Liver (tissue), 8 donors: ENCODE measurements at regions not wholly inside any gene's neighbourhood (a gene's known extent, or its start where the extent isn't known, plus 50 kb on each side); places are given as distances from the start of the nearest gene placed in this dataset.

Experiments
- DNase-seq: peaks from one replicate; pipeline ENCODE4 v3.0.0-alpha.2; 2017; ENCODE audit warnings: low spot score
- H3K27ac ChIP-seq, 2 donors: one replicate each; pipeline ENCODE4 v1.7.0; 2013; ENCODE audit warnings: inconsistent platforms in 2 of 2, low read length in 2 of 2, control low read depth in 1 of 2, low read depth in 1 of 2, mild to moderate bottlenecking in 1 of 2
- H3K27me3 ChIP-seq, 4 donors: one replicate each; pipeline versions ENCODE4 v1.6.1 to v1.7.0; 2013; ENCODE audit warnings: low read length in 3 of 4, inconsistent platforms in 1 of 4, mild to moderate bottlenecking in 1 of 4, moderate library complexity in 1 of 4; ENCODE audit not compliant: control insufficient read depth in 4 of 4, insufficient read depth in 4 of 4
- H3K36me3 ChIP-seq, 4 donors: one replicate each; pipeline versions ENCODE4 v1.6.1 to v1.7.0; 2013; ENCODE audit warnings: low read length in 3 of 4, mild to moderate bottlenecking in 3 of 4, low read depth in 1 of 4, moderate library complexity in 1 of 4; ENCODE audit not compliant: control insufficient read depth in 4 of 4, insufficient read depth in 3 of 4
- H3K4me1 ChIP-seq, 4 donors: one replicate each; pipeline versions ENCODE4 v1.6.1 to v1.7.0; 2013; ENCODE audit warnings: low read length in 3 of 4, mild to moderate bottlenecking in 3 of 4, moderate library complexity in 1 of 4; ENCODE audit not compliant: control insufficient read depth in 4 of 4, insufficient read depth in 4 of 4
- H3K4me3 ChIP-seq, 3 donors: one replicate each; pipeline versions ENCODE4 v1.6.1 to v1.7.0; 2013; ENCODE audit warnings: low read length in 3 of 3, control low read depth in 1 of 3, low read depth in 1 of 3, mild to moderate bottlenecking in 1 of 3
- H3K9ac ChIP-seq, 2 donors: one replicate each; pipeline ENCODE4 v1.7.0; 2013; ENCODE audit warnings: low read length in 2 of 2, mild to moderate bottlenecking in 2 of 2, moderate library complexity in 2 of 2, control low read depth in 1 of 2, low read depth in 1 of 2
- H3K9me3 ChIP-seq, 4 donors: one replicate each; pipeline versions ENCODE4 v1.6.1 to v1.7.0; 2013; ENCODE audit warnings: low read length in 3 of 4; ENCODE audit not compliant: control insufficient read depth in 4 of 4
- EGR1 ChIP-seq, 2 donors: IDR thresholded peaks; 2 replicates each; pipeline ENCODE4 v1.6.1; 2016 to 2018; ENCODE audit warnings: antibody characterized with exemption in 2 of 2, low read depth in 2 of 2
- FOXA1 ChIP-seq: IDR thresholded peaks from 2 replicates; pipeline ENCODE4 v1.6.1; 2016; ENCODE audit warnings: antibody characterized with exemption
- FOXA2 ChIP-seq: IDR thresholded peaks from 2 replicates; pipeline ENCODE4 v1.6.1; 2016; ENCODE audit warnings: antibody characterized with exemption
- GABPA ChIP-seq, 2 donors: IDR thresholded peaks in 1 of 2; conservative IDR thresholded peaks in 1 of 2; 2 replicates each; pipeline ENCODE4 v1.6.1; 2016; ENCODE audit warnings: antibody characterized with exemption in 2 of 2, mild to moderate bottlenecking in 1 of 2, moderate library complexity in 1 of 2
- HNF4A ChIP-seq, 2 donors: conservative IDR thresholded peaks; 2 replicates each; pipeline ENCODE4 v1.6.1; 2016; ENCODE audit warnings: antibody characterized with exemption in 2 of 2, mild to moderate bottlenecking in 2 of 2
- HNF4G ChIP-seq: IDR thresholded peaks from 2 replicates; pipeline ENCODE4 v1.6.1; 2016; ENCODE audit warnings: antibody characterized with exemption
- JUND ChIP-seq, 2 donors: IDR thresholded peaks; 2 replicates each; pipeline ENCODE4 v1.6.1; 2016; ENCODE audit warnings: antibody characterized with exemption in 2 of 2
- NR2F2 ChIP-seq: IDR thresholded peaks from 2 replicates; pipeline ENCODE4 v1.6.1; 2016; ENCODE audit warnings: antibody characterized with exemption
- RAD21 ChIP-seq, 2 donors: IDR thresholded peaks; 2 replicates each; pipeline ENCODE4 v1.6.1; 2016; ENCODE audit warnings: antibody characterized with exemption in 2 of 2, mild to moderate bottlenecking in 2 of 2
- RXRA ChIP-seq, 2 donors: IDR thresholded peaks; 2 replicates each; pipeline ENCODE4 v1.6.1; 2017 to 2018; ENCODE audit warnings: antibody characterized with exemption in 2 of 2, mild to moderate bottlenecking in 1 of 2
- SP1 ChIP-seq: IDR thresholded peaks from 2 replicates; pipeline ENCODE4 v1.6.1; 2018; ENCODE audit warnings: antibody characterized with exemption, mild to moderate bottlenecking
- TAF1 ChIP-seq: conservative IDR thresholded peaks from 2 replicates; pipeline ENCODE4 v1.6.1; 2016; ENCODE audit warnings: antibody characterized with exemption, mild to moderate bottlenecking
- YY1 ChIP-seq: IDR thresholded peaks from 2 replicates; pipeline ENCODE4 v1.6.1; 2016; ENCODE audit warnings: antibody characterized with exemption, mild to moderate bottlenecking
- WGBS: extraction: QIAGEN DNeasy Blood & Tissue Kit; methylation state at CpG from one replicate; pipeline ENCODE4 v1.1.7; 2013; 5-methylcytosine and 5-hydroxymethylcytosine counted together
- TF ChIP-seq, protein P1 (sequence below): IDR thresholded peaks from 2 replicates; pipeline ENCODE4 v1.6.1; 2016; ENCODE audit warnings: antibody characterized with exemption
- TF ChIP-seq, protein P2 (sequence below): IDR thresholded peaks from 2 replicates; pipeline ENCODE4 v1.6.1; 2016; ENCODE audit warnings: antibody characterized with exemption
- TF ChIP-seq, protein P3 (sequence below): IDR thresholded peaks from 2 replicates; pipeline ENCODE4 v1.6.1; 2016; ENCODE audit warnings: antibody characterized with exemption, mild to moderate bottlenecking
- TF ChIP-seq, protein P4 (sequence below): fragments of 150-350 bp; IDR thresholded peaks from 2 replicates; pipeline ENCODE4 v1.5.1; 2017; ENCODE audit warnings: improper control_type of control experiment, low read depth, low read length; ENCODE audit not compliant: missing input control
- TF ChIP-seq, protein P5 (sequence below): IDR thresholded peaks from 2 replicates; pipeline ENCODE4 v1.6.1; 2016; ENCODE audit warnings: antibody characterized with exemption
- donor health status: healthy.
- donor health status: healthy.
- donor health status: healthy.
- donor health status: healthy.
- donor health status: healthy.

DNA sequence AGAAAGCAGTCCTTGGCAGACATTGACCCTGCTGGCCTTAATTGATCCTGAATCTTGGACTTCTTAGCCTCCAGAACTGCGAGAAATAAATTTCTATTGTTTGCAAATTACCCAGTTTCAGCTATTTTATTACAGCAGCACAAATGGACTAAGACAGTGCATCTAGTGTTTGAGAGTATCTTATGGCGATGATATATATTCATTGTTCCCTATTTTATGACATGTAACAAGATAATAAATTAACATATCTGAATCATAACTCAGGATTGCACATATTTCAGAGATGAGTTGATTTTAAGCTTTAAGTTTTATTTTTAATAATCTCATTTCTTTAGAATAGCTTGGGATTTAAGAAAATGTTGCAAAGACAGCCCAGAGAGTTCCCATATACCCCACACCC lies 167.4 kb upstream of the FOXG1 start:
- no peaks in the 10 kb centered on the region for H3K9me3 ChIP-seq
- 63% methylated on average over 2 of the region's 2 CpGs for WGBS
- no peak overlapping the region for H3K9ac ChIP-seq
- H3K36me3 ChIP-seq: no peaks in the 10 kb centered on the region
- H3K4me3 ChIP-seq: no peak overlapping the region
- H3K27me3 ChIP-seq: no peaks in the 10 kb centered on the region
- TF ChIP-seq EGR1 (IDR thresholded peaks at IDR 0.05; ENCODE audit: low read depth in 2 of 2): no peak
- no peak for TF ChIP-seq HNF4A (conservative IDR thresholded peaks at IDR 0.05)
- no peak for TF ChIP-seq GABPA (IDR thresholded peaks at IDR 0.05 in 1 of 2, conservative IDR thresholded peaks at IDR 0.05 in 1 of 2)
- TF ChIP-seq TAF1: no peak
- TF ChIP-seq RXRA (IDR thresholded peaks at IDR 0.05): no peak
- TF ChIP-seq RAD21 (IDR thresholded peaks at IDR 0.05): no peak
- no peak for TF ChIP-seq FOXA2
- no peak for TF ChIP-seq YY1
- TF ChIP-seq JUND (IDR thresholded peaks at IDR 0.05): no peak
- TF ChIP-seq, protein P1, sequence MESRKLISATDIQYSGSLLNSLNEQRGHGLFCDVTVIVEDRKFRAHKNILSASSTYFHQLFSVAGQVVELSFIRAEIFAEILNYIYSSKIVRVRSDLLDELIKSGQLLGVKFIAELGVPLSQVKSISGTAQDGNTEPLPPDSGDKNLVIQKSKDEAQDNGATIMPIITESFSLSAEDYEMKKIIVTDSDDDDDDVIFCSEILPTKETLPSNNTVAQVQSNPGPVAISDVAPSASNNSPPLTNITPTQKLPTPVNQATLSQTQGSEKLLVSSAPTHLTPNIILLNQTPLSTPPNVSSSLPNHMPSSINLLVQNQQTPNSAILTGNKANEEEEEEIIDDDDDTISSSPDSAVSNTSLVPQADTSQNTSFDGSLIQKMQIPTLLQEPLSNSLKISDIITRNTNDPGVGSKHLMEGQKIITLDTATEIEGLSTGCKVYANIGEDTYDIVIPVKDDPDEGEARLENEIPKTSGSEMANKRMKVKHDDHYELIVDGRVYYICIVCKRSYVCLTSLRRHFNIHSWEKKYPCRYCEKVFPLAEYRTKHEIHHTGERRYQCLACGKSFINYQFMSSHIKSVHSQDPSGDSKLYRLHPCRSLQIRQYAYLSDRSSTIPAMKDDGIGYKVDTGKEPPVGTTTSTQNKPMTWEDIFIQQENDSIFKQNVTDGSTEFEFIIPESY: no peak
- TF ChIP-seq FOXA1: no peak
- TF ChIP-seq, protein P2, sequence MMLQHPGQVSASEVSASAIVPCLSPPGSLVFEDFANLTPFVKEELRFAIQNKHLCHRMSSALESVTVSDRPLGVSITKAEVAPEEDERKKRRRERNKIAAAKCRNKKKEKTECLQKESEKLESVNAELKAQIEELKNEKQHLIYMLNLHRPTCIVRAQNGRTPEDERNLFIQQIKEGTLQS: no peak
- H3K27ac ChIP-seq: no peak overlapping the region
- no peak for DNase-seq
- H3K4me1 ChIP-seq: no peaks in the 10 kb centered on the region

DNA sequence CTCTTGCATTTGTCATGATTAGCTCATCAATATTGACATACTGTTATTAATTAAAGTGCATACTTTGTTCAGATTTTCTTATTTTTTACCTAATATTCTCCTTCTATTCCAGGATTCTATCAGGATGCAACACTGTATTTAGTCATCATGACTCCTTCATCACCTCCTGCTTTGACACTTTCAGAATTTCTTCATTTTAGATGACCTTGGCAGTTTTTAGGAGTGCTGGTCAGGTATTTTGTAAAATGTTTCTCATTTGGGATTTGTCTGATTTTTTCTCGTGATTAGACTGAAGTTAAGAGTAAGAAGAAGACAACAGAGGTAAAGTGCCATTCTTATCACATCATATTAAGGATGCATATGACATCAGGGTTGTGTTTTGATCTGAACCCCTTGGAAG lies 167.0 kb upstream of the FOXG1 start:
- Histone ChIP-seq H3K9me3 (no peaks in the 10 kb centered on the region), H3K27me3 (peaks cover 0 to under 1% (median 0%) of the 10 kb centered on the region in 4 donors), H3K27ac (no peak overlapping the region), H3K4me1 (no peaks in the 10 kb centered on the region), H3K4me3 (no peak overlapping the region), H3K36me3 (no peaks in the 10 kb centered on the region), H3K9ac (no peak overlapping the region)
- TF ChIP-seq, protein P1: no peak
- TF ChIP-seq RXRA (IDR thresholded peaks at IDR 0.05): no peak
- TF ChIP-seq, protein P3, sequence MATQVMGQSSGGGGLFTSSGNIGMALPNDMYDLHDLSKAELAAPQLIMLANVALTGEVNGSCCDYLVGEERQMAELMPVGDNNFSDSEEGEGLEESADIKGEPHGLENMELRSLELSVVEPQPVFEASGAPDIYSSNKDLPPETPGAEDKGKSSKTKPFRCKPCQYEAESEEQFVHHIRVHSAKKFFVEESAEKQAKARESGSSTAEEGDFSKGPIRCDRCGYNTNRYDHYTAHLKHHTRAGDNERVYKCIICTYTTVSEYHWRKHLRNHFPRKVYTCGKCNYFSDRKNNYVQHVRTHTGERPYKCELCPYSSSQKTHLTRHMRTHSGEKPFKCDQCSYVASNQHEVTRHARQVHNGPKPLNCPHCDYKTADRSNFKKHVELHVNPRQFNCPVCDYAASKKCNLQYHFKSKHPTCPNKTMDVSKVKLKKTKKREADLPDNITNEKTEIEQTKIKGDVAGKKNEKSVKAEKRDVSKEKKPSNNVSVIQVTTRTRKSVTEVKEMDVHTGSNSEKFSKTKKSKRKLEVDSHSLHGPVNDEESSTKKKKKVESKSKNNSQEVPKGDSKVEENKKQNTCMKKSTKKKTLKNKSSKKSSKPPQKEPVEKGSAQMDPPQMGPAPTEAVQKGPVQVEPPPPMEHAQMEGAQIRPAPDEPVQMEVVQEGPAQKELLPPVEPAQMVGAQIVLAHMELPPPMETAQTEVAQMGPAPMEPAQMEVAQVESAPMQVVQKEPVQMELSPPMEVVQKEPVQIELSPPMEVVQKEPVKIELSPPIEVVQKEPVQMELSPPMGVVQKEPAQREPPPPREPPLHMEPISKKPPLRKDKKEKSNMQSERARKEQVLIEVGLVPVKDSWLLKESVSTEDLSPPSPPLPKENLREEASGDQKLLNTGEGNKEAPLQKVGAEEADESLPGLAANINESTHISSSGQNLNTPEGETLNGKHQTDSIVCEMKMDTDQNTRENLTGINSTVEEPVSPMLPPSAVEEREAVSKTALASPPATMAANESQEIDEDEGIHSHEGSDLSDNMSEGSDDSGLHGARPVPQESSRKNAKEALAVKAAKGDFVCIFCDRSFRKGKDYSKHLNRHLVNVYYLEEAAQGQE: no peak
- TF ChIP-seq EGR1 (IDR thresholded peaks at IDR 0.05; ENCODE audit: low read depth in 2 of 2): no peak
- TF ChIP-seq HNF4G: no peak
- TF ChIP-seq JUND (IDR thresholded peaks at IDR 0.05): no peak
- TF ChIP-seq GABPA (IDR thresholded peaks at IDR 0.05 in 1 of 2, conservative IDR thresholded peaks at IDR 0.05 in 1 of 2): no peak
- TF ChIP-seq, protein P2: no peak
- TF ChIP-seq, protein P4, sequence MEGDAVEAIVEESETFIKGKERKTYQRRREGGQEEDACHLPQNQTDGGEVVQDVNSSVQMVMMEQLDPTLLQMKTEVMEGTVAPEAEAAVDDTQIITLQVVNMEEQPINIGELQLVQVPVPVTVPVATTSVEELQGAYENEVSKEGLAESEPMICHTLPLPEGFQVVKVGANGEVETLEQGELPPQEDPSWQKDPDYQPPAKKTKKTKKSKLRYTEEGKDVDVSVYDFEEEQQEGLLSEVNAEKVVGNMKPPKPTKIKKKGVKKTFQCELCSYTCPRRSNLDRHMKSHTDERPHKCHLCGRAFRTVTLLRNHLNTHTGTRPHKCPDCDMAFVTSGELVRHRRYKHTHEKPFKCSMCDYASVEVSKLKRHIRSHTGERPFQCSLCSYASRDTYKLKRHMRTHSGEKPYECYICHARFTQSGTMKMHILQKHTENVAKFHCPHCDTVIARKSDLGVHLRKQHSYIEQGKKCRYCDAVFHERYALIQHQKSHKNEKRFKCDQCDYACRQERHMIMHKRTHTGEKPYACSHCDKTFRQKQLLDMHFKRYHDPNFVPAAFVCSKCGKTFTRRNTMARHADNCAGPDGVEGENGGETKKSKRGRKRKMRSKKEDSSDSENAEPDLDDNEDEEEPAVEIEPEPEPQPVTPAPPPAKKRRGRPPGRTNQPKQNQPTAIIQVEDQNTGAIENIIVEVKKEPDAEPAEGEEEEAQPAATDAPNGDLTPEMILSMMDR: no peak
- no peak for TF ChIP-seq FOXA1
- TF ChIP-seq HNF4A (conservative IDR thresholded peaks at IDR 0.05): no peak
- TF ChIP-seq FOXA2: no peak
- no peak for TF ChIP-seq NR2F2
- TF ChIP-seq, protein P5, sequence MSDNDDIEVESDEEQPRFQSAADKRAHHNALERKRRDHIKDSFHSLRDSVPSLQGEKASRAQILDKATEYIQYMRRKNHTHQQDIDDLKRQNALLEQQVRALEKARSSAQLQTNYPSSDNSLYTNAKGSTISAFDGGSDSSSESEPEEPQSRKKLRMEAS: no peak
- no peak for TF ChIP-seq YY1
- TF ChIP-seq SP1: no peak
- no peak for TF ChIP-seq RAD21 (IDR thresholded peaks at IDR 0.05)
- 51% methylated on average over 1 of the region's 1 CpG for WGBS
- DNase-seq: no peak
